Suprapubic skin (tissue), 4 donors: ENCODE measurements at regions not wholly inside any gene's neighbourhood (a gene's known extent, or its start where the extent isn't known, plus 50 kb on each side); places are given as distances from the start of the nearest gene placed in this dataset.

Experiments used
- DNase-seq, 2 donors: peaks; one replicate each; pipeline ENCODE4 v3.0.0-alpha.2; 2019; ENCODE audit warnings: low spot score in 2 of 2
- H3K27ac ChIP-seq: fragments of 200-600 bp; sonication (generic); one replicate; pipeline ENCODE4 v1.5.1; 2019
- H3K27me3 ChIP-seq: fragments of 200-600 bp; sonication (generic); one replicate; pipeline ENCODE4 v1.5.1; 2019
- H3K36me3 ChIP-seq: fragments of 200-600 bp; sonication (generic); one replicate; pipeline ENCODE4 v1.5.1; 2019
- H3K4me1 ChIP-seq: fragments of 200-600 bp; sonication (generic); one replicate; pipeline ENCODE4 v1.5.1; 2019
- H3K4me3 ChIP-seq: fragments of 200-600 bp; sonication (generic); one replicate; pipeline ENCODE4 v1.5.1; 2019; ENCODE audit warnings: mild to moderate bottlenecking
- H3K9me3 ChIP-seq: fragments of 200-600 bp; sonication (generic); one replicate; pipeline ENCODE4 v1.5.1; 2019
- CTCF ChIP-seq, 2 donors: fragments of 200-600 bp in 1 of 2; fragments of 450-650 bp in 1 of 2; sonication (generic) in 1 of 2; IDR thresholded peaks; one replicate each; pipeline ENCODE4 v1.5.1; 2016 to 2019; ENCODE audit warnings: antibody characterized with exemption in 2 of 2, mild to moderate bottlenecking in 1 of 2, moderate library complexity in 1 of 2
- EP300 ChIP-seq: sonication (generic); formaldehyde crosslinking; IDR thresholded peaks from one replicate; pipeline ENCODE4 v1.6.1; 2017; ENCODE audit warnings: antibody characterized with exemption
- POLR2A ChIP-seq, 2 donors: fragments of 450-650 bp; IDR thresholded peaks; one replicate each; pipeline ENCODE4 v1.6.1; 2017; ENCODE audit warnings: antibody characterized with exemption in 2 of 2, mild to moderate bottlenecking in 2 of 2, moderate library complexity in 2 of 2
- POLR2AphosphoS5 ChIP-seq, 3 donors: sonication (generic); formaldehyde crosslinking; IDR thresholded peaks; one replicate each; pipeline ENCODE4 v1.6.1; 2017; ENCODE audit warnings: antibody characterized with exemption in 3 of 3
- WGBS: methylation state at CpG from one replicate; pipeline ENCODE4 v1.1.5; 2018; 5-methylcytosine and 5-hydroxymethylcytosine counted together

- no peaks in the 10 kb centered on the region for H3K27me3 ChIP-seq
- H3K36me3 ChIP-seq, result no peaks in the 10 kb centered on the region
- no peak overlapping the region for H3K27ac ChIP-seq
- no peaks in the 10 kb centered on the region for H3K9me3 ChIP-seq
- no peak for TF ChIP-seq CTCF (IDR thresholded peaks at IDR 0.05)
- no peak for TF ChIP-seq POLR2AphosphoS5 (IDR thresholded peaks at IDR 0.05)
- TF ChIP-seq EP300, result no peak
- TF ChIP-seq POLR2A (IDR thresholded peaks at IDR 0.05), result no peak
- no peak overlapping the region for H3K4me3 ChIP-seq
- WGBS, result 74% methylated on average over 3 of the region's 3 CpGs
- no peak for DNase-seq
- H3K4me1 ChIP-seq, result no peaks in the 10 kb centered on the region
Measured at GRCh38 chr6:126909493-126909892, 209.0 kb upstream of the RSPO3 start.

GRCh38 chr6:126913651-126914050, 204.8 kb upstream of the RSPO3 start:
- no peak overlapping the region for H3K4me3 ChIP-seq
- TF ChIP-seq EP300, result no peak
- no peak for TF ChIP-seq POLR2AphosphoS5 (IDR thresholded peaks at IDR 0.05)
- no peak for TF ChIP-seq CTCF (IDR thresholded peaks at IDR 0.05)
- no peak for TF ChIP-seq POLR2A (IDR thresholded peaks at IDR 0.05)
- no peaks in the 10 kb centered on the region for H3K27me3 ChIP-seq
- no peak for DNase-seq
- H3K9me3 ChIP-seq, result no peaks in the 10 kb centered on the region
- no peaks in the 10 kb centered on the region for H3K4me1 ChIP-seq
- H3K36me3 ChIP-seq, result no peaks in the 10 kb centered on the region
- no peak overlapping the region for H3K27ac ChIP-seq
- 56% methylated on average over 1 of the region's 1 CpG for WGBS

GRCh38 chr6:126914172-126914571, 204.3 kb upstream of the RSPO3 start:
- WGBS, result 75% methylated on average over 2 of the region's 2 CpGs

GRCh38 chr6:126914801-126915200, 203.7 kb upstream of the RSPO3 start:
- Histone ChIP-seq H3K27me3 (no peaks in the 10 kb centered on the region), H3K4me1 (no peaks in the 10 kb centered on the region), H3K9me3 (no peaks in the 10 kb centered on the region), H3K36me3 (no peaks in the 10 kb centered on the region), H3K27ac (no peak overlapping the region), H3K4me3 (no peak overlapping the region)
- TF ChIP-seq EP300 (no peak), POLR2AphosphoS5 (IDR thresholded peaks at IDR 0.05) (no peak), CTCF (IDR thresholded peaks at IDR 0.05) (no peak), POLR2A (IDR thresholded peaks at IDR 0.05) (no peak)
- no peak for DNase-seq

More at GRCh38 chr6:126914172-126914571, 204.3 kb upstream of the RSPO3 start:
- H3K27ac ChIP-seq, result no peak overlapping the region
- TF ChIP-seq CTCF (IDR thresholded peaks at IDR 0.05) (no peak), EP300 (no peak), POLR2A (IDR thresholded peaks at IDR 0.05) (no peak), POLR2AphosphoS5 (IDR thresholded peaks at IDR 0.05) (no peak)
- H3K4me1 ChIP-seq, result no peaks in the 10 kb centered on the region
- no peaks in the 10 kb centered on the region for H3K27me3 ChIP-seq
- DNase-seq, result no peak
- H3K9me3 ChIP-seq, result no peaks in the 10 kb centered on the region
- no peaks in the 10 kb centered on the region for H3K36me3 ChIP-seq
- no peak overlapping the region for H3K4me3 ChIP-seq

GRCh38 chr6:126919947-126920346, 198.5 kb upstream of the RSPO3 start:
- no peak overlapping the region for H3K4me3 ChIP-seq
- WGBS, result 41% methylated on average over 1 of the region's 1 CpG
- no peak overlapping the region for H3K27ac ChIP-seq
- H3K9me3 ChIP-seq, result no peaks in the 10 kb centered on the region
- DNase-seq, result no peak
- TF ChIP-seq CTCF (IDR thresholded peaks at IDR 0.05) (no peak), EP300 (no peak), POLR2A (IDR thresholded peaks at IDR 0.05) (no peak), POLR2AphosphoS5 (IDR thresholded peaks at IDR 0.05) (no peak)
- H3K36me3 ChIP-seq, result no peaks in the 10 kb centered on the region
- no peaks in the 10 kb centered on the region for H3K27me3 ChIP-seq
- H3K4me1 ChIP-seq, result no peaks in the 10 kb centered on the region
